ENCODE measurements at regions not wholly inside any gene's neighbourhood (a gene's known extent, or its start where the extent isn't known, plus 50 kb on each side); places are given as distances from the start of the nearest gene placed in this dataset.

- H3K9me3 Mint-ChIP-seq (ENCODE audit: low read depth) = peaks cover 8% of the 10 kb centered on the region
- H3K27ac Mint-ChIP-seq = no peak overlapping the region
- H3K36me3 Mint-ChIP-seq = no peaks in the 10 kb centered on the region
- no peaks in the 10 kb centered on the region for H3K4me1 Mint-ChIP-seq (ENCODE audit: low read depth)
- no peak overlapping the region for H3K4me3 Mint-ChIP-seq
- H3K27me3 Mint-ChIP-seq = no peaks in the 10 kb centered on the region
Observed at GRCh38 chr2:16296038-16296290, 355.6 kb downstream of the MYCN start.

GRCh38 chr2:16294791-16295190, 354.4 kb downstream of the MYCN start:
- Mint-ChIP-seq H3K4me1 (ENCODE audit: low read depth) (no peaks in the 10 kb centered on the region), H3K4me3 (no peak overlapping the region), H3K9me3 (ENCODE audit: low read depth) (no peaks in the 10 kb centered on the region), H3K36me3 (no peaks in the 10 kb centered on the region), H3K27me3 (no peaks in the 10 kb centered on the region), H3K27ac (no peak overlapping the region)

- no peak overlapping the region for H3K27ac Mint-ChIP-seq
- no peaks in the 10 kb centered on the region for H3K36me3 Mint-ChIP-seq
- no peaks in the 10 kb centered on the region for H3K9me3 Mint-ChIP-seq (ENCODE audit: low read depth)
- no peak overlapping the region for H3K4me3 Mint-ChIP-seq
- H3K4me1 Mint-ChIP-seq (ENCODE audit: low read depth) = no peaks in the 10 kb centered on the region
- no peaks in the 10 kb centered on the region for H3K27me3 Mint-ChIP-seq
Observed at GRCh38 chr2:16293871-16294270, 353.5 kb downstream of the MYCN start.

GRCh38 chr2:16293398-16293797, 353.0 kb downstream of the MYCN start:
- H3K4me1 Mint-ChIP-seq (ENCODE audit: low read depth) = no peaks in the 10 kb centered on the region
- H3K27ac Mint-ChIP-seq = no peak overlapping the region
- H3K4me3 Mint-ChIP-seq = no peak overlapping the region
- H3K27me3 Mint-ChIP-seq = no peaks in the 10 kb centered on the region
- H3K9me3 Mint-ChIP-seq (ENCODE audit: low read depth) = no peaks in the 10 kb centered on the region
- H3K36me3 Mint-ChIP-seq = no peaks in the 10 kb centered on the region

GRCh38 chr2:16291731-16292550, 351.6 kb downstream of the MYCN start:
- Mint-ChIP-seq H3K4me1 (ENCODE audit: low read depth) (no peaks in the 10 kb centered on the region), H3K27me3 (no peaks in the 10 kb centered on the region), H3K4me3 (no peak overlapping the region), H3K9me3 (ENCODE audit: low read depth) (no peaks in the 10 kb centered on the region), H3K27ac (no peak overlapping the region), H3K36me3 (no peaks in the 10 kb centered on the region)

GRCh38 chr2:16291226-16291625, 350.9 kb downstream of the MYCN start:
- H3K27ac Mint-ChIP-seq = no peak overlapping the region
- no peaks in the 10 kb centered on the region for H3K36me3 Mint-ChIP-seq
- no peaks in the 10 kb centered on the region for H3K27me3 Mint-ChIP-seq
- no peaks in the 10 kb centered on the region for H3K4me1 Mint-ChIP-seq (ENCODE audit: low read depth)
- H3K4me3 Mint-ChIP-seq = no peak overlapping the region
- H3K9me3 Mint-ChIP-seq (ENCODE audit: low read depth) = no peaks in the 10 kb centered on the region

- Mint-ChIP-seq H3K4me3 (no peak overlapping the region), H3K9me3 (ENCODE audit: low read depth) (no peaks in the 10 kb centered on the region), H3K27me3 (no peaks in the 10 kb centered on the region), H3K36me3 (no peaks in the 10 kb centered on the region), H3K27ac (no peak overlapping the region), H3K4me1 (ENCODE audit: low read depth) (no peaks in the 10 kb centered on the region)
Observed at GRCh38 chr2:16290311-16291020, 350.1 kb downstream of the MYCN start.

GRCh38 chr2:16288371-16289112, 348.2 kb downstream of the MYCN start:
- Mint-ChIP-seq H3K4me1 (ENCODE audit: low read depth) (no peaks in the 10 kb centered on the region), H3K27ac (no peak overlapping the region), H3K36me3 (no peaks in the 10 kb centered on the region), H3K4me3 (no peak overlapping the region), H3K27me3 (peaks cover 3% of the 10 kb centered on the region), H3K9me3 (ENCODE audit: low read depth) (no peaks in the 10 kb centered on the region)

- Mint-ChIP-seq H3K9me3 (ENCODE audit: low read depth) (no peaks in the 10 kb centered on the region), H3K36me3 (no peaks in the 10 kb centered on the region)
Observed at GRCh38 chr2:16287831-16288230, 347.5 kb downstream of the MYCN start.

GRCh38 chr2:16287281-16287680, 346.9 kb downstream of the MYCN start:
- H3K9me3 Mint-ChIP-seq (ENCODE audit: low read depth) = no peaks in the 10 kb centered on the region
- peaks cover 3% of the 10 kb centered on the region for H3K27me3 Mint-ChIP-seq
- no peaks in the 10 kb centered on the region for H3K36me3 Mint-ChIP-seq
- no peak overlapping the region for H3K4me3 Mint-ChIP-seq
- no peaks in the 10 kb centered on the region for H3K4me1 Mint-ChIP-seq (ENCODE audit: low read depth)
- no peak overlapping the region for H3K27ac Mint-ChIP-seq

More at GRCh38 chr2:16287831-16288230, 347.5 kb downstream of the MYCN start:
- peaks cover 3% of the 10 kb centered on the region for H3K27me3 Mint-ChIP-seq
- no peaks in the 10 kb centered on the region for H3K4me1 Mint-ChIP-seq (ENCODE audit: low read depth)
- no peak overlapping the region for H3K4me3 Mint-ChIP-seq
- H3K27ac Mint-ChIP-seq = no peak overlapping the region

GRCh38 chr2:16285813-16286510, 345.6 kb downstream of the MYCN start:
- H3K4me3 Mint-ChIP-seq = no peak overlapping the region
- no peaks in the 10 kb centered on the region for H3K9me3 Mint-ChIP-seq (ENCODE audit: low read depth)
- peaks cover 3% of the 10 kb centered on the region for H3K27me3 Mint-ChIP-seq
- H3K36me3 Mint-ChIP-seq = no peaks in the 10 kb centered on the region
- no peaks in the 10 kb centered on the region for H3K4me1 Mint-ChIP-seq (ENCODE audit: low read depth)
- H3K27ac Mint-ChIP-seq = no peak overlapping the region

- Mint-ChIP-seq H3K9me3 (ENCODE audit: low read depth) (no peaks in the 10 kb centered on the region), H3K27ac (no peak overlapping the region), H3K36me3 (no peaks in the 10 kb centered on the region), H3K4me3 (no peak overlapping the region), H3K27me3 (peaks cover 3% of the 10 kb centered on the region), H3K4me1 (ENCODE audit: low read depth) (no peaks in the 10 kb centered on the region)
Observed at GRCh38 chr2:16284941-16285625, 344.7 kb downstream of the MYCN start.

- H3K27me3 Mint-ChIP-seq = peaks cover 3% of the 10 kb centered on the region
- H3K4me3 Mint-ChIP-seq = no peak overlapping the region
- H3K9me3 Mint-ChIP-seq (ENCODE audit: low read depth) = no peaks in the 10 kb centered on the region
- H3K4me1 Mint-ChIP-seq (ENCODE audit: low read depth) = no peaks in the 10 kb centered on the region
- H3K36me3 Mint-ChIP-seq = no peaks in the 10 kb centered on the region
- no peak overlapping the region for H3K27ac Mint-ChIP-seq
Observed at GRCh38 chr2:16283071-16283850, 342.9 kb downstream of the MYCN start.

- Mint-ChIP-seq H3K27ac (no peak overlapping the region), H3K4me1 (ENCODE audit: low read depth) (no peaks in the 10 kb centered on the region), H3K36me3 (no peaks in the 10 kb centered on the region)
Observed at GRCh38 chr2:16282511-16282910, 342.2 kb downstream of the MYCN start.

More at GRCh38 chr2:16282511-16282910, 342.2 kb downstream of the MYCN start:
- H3K27me3 Mint-ChIP-seq = peaks cover 3% of the 10 kb centered on the region
- H3K4me3 Mint-ChIP-seq = no peak overlapping the region
- no peaks in the 10 kb centered on the region for H3K9me3 Mint-ChIP-seq (ENCODE audit: low read depth)

Data from activated naive CD8-positive, alpha-beta T cell (primary cell).